HEK293T (cell line): ENCODE measurements at regions not wholly inside any gene's neighbourhood (a gene's known extent, or its start where the extent isn't known, plus 50 kb on each side); places are given as distances from the start of the nearest gene placed in this dataset.

Experiments used
- ARNT ChIP-seq: fragments of 450-650 bp; IDR thresholded peaks from 2 replicates; pipeline ENCODE4 v1.6.1; 2017; ENCODE audit warnings: mild to moderate bottlenecking
- BHLHE40 ChIP-seq: fragments of 450-650 bp; IDR thresholded peaks from 2 replicates; pipeline ENCODE4 v1.6.1; 2016; ENCODE audit warnings: mild to moderate bottlenecking, moderate library complexity, borderline replicate concordance
- CTBP1 ChIP-seq: fragments of 450-650 bp; IDR thresholded peaks from 2 replicates; pipeline ENCODE4 v1.6.1; 2016; ENCODE audit warnings: borderline replicate concordance
- ELF4 ChIP-seq: fragments of 450-650 bp; IDR thresholded peaks from 2 replicates; pipeline ENCODE4 v1.6.1; 2017; ENCODE audit warnings: antibody characterized with exemption
- FOXA1 ChIP-seq: fragments of 450-650 bp; IDR thresholded peaks from 2 replicates; pipeline ENCODE4 v1.6.1; 2016; ENCODE audit warnings: mild to moderate bottlenecking
- FOXM1 ChIP-seq: fragments of 450-650 bp; IDR thresholded peaks from 2 replicates; pipeline ENCODE4 v1.6.1; 2017; ENCODE audit warnings: mild to moderate bottlenecking, borderline replicate concordance
- LEF1 ChIP-seq: fragments of 450-650 bp; IDR thresholded peaks from 2 replicates; pipeline ENCODE4 v1.6.1; 2017; ENCODE audit warnings: mild to moderate bottlenecking, borderline replicate concordance
- NFRKB ChIP-seq: fragments of 450-650 bp; IDR thresholded peaks from 2 replicates; pipeline ENCODE4 v1.6.1; 2016; ENCODE audit warnings: mild to moderate bottlenecking, moderate library complexity
- PKNOX1 ChIP-seq: fragments of 450-650 bp; IDR thresholded peaks from 2 replicates; pipeline ENCODE4 v1.6.1; 2016
- SP1 ChIP-seq: fragments of 450-650 bp; IDR thresholded peaks from 2 replicates; pipeline ENCODE4 v1.6.1; 2017
- SUZ12 ChIP-seq: fragments of 450-650 bp; IDR thresholded peaks from 2 replicates; pipeline ENCODE4 v1.6.1; 2016; ENCODE audit warnings: mild to moderate bottlenecking
- TARDBP ChIP-seq: fragments of 450-650 bp; IDR thresholded peaks from 2 replicates; pipeline ENCODE4 v1.6.1; 2016
- ZNF384 ChIP-seq: fragments of 450-650 bp; IDR thresholded peaks from 2 replicates; pipeline ENCODE4 v1.6.1; 2016

DNA sequence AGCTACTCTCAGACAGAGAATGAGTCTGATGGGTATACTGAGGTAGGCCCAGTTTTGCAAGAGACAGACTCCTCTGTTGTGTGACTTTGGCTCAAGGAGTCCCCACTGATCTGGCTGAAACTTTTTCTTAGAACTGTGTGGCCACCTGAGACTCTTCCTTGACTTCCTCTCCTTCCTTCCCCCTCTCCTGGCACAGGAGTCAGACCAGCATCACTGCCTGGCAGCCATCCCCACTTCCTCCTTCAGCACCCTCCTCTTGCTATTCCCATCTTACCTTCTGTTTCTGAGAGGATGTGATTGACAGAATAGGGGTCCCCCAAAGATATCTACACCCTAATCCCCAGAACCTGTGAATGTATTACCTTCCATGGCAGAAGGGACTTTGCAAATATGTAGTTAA, 351.1 kb downstream of the MN1 start:
- no peak for TF ChIP-seq TARDBP
- TF ChIP-seq FOXA1 = no peak
- no peak for TF ChIP-seq ARNT
- no peak for TF ChIP-seq FOXM1
- TF ChIP-seq SP1 = no peak
- no peak for TF ChIP-seq ELF4
- no peak for TF ChIP-seq BHLHE40
- TF ChIP-seq LEF1 = no peak
- TF ChIP-seq ZNF384 = no peak
- no peak for TF ChIP-seq PKNOX1
- TF ChIP-seq SUZ12 = no peak
- TF ChIP-seq NFRKB = no peak
- no peak for TF ChIP-seq CTBP1
